C4-2B (cell line): ENCODE measurements at regions not wholly inside any gene's neighbourhood (a gene's known extent, or its start where the extent isn't known, plus 50 kb on each side); places are given as distances from the start of the nearest gene placed in this dataset.

Experiments used
- H3K27ac ChIP-seq: fragments of 450-650 bp; 2 replicates; pipeline ENCODE4 v1.5.1; 2017
- ZFX ChIP-seq: fragments of 450-650 bp; IDR thresholded peaks from 2 replicates; pipeline ENCODE4 v1.6.1; 2017
- TF ChIP-seq, protein P1 (sequence below): fragments of 450-650 bp; conservative IDR thresholded peaks from 2 replicates; pipeline ENCODE4 v1.5.1; 2017; ENCODE audit warnings: mild to moderate bottlenecking

GRCh38 chr13:106433066-106433465 lies 102.4 kb downstream of the EFNB2 start:
- H3K27ac ChIP-seq, result no peak overlapping the region
- TF ChIP-seq, protein P1, sequence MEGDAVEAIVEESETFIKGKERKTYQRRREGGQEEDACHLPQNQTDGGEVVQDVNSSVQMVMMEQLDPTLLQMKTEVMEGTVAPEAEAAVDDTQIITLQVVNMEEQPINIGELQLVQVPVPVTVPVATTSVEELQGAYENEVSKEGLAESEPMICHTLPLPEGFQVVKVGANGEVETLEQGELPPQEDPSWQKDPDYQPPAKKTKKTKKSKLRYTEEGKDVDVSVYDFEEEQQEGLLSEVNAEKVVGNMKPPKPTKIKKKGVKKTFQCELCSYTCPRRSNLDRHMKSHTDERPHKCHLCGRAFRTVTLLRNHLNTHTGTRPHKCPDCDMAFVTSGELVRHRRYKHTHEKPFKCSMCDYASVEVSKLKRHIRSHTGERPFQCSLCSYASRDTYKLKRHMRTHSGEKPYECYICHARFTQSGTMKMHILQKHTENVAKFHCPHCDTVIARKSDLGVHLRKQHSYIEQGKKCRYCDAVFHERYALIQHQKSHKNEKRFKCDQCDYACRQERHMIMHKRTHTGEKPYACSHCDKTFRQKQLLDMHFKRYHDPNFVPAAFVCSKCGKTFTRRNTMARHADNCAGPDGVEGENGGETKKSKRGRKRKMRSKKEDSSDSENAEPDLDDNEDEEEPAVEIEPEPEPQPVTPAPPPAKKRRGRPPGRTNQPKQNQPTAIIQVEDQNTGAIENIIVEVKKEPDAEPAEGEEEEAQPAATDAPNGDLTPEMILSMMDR, result no peak
- TF ChIP-seq ZFX, result no peak

- H3K27ac ChIP-seq, result no peak overlapping the region
- TF ChIP-seq ZFX, result no peak
- TF ChIP-seq, protein P1, result no peak
These were observed 102.8 kb downstream of the EFNB2 start for GRCh38 chr13:106432636-106433035.

DNA sequence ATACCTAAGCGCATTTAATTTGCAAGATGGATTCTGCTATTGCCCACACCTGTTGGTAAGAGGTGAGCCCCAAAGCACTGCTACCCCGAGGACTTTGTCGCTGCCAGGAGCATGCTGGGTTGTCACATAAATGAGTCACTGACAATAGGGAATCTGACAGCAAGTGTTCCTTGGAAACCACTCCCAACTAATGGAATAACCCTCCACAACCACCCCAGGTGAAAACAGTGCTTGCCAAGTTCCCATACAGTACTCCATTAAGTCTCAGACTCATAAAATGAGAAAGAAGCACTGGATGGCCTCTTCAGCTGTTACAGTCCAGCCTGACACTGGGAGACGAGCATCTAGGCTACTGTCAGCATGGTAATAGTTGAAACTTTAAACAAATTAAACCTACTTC lies 108.6 kb downstream of the EFNB2 start:
- H3K27ac ChIP-seq, result no peak overlapping the region
- TF ChIP-seq, protein P1, result no peak
- no peak for TF ChIP-seq ZFX

GRCh38 chr13:106425661-106426060 lies 109.8 kb downstream of the EFNB2 start:
- TF ChIP-seq, protein P1, result no peak
- no peak for TF ChIP-seq ZFX
- no peak overlapping the region for H3K27ac ChIP-seq

GRCh38 chr13:106424805-106425204 lies 110.7 kb downstream of the EFNB2 start:
- TF ChIP-seq, protein P1, result no peak
- TF ChIP-seq ZFX, result no peak
- no peak overlapping the region for H3K27ac ChIP-seq

- TF ChIP-seq, protein P1, result no peak
- TF ChIP-seq ZFX, result no peak
- H3K27ac ChIP-seq, result no peak overlapping the region
These were observed 111.9 kb downstream of the EFNB2 start for GRCh38 chr13:106423530-106423929.

DNA sequence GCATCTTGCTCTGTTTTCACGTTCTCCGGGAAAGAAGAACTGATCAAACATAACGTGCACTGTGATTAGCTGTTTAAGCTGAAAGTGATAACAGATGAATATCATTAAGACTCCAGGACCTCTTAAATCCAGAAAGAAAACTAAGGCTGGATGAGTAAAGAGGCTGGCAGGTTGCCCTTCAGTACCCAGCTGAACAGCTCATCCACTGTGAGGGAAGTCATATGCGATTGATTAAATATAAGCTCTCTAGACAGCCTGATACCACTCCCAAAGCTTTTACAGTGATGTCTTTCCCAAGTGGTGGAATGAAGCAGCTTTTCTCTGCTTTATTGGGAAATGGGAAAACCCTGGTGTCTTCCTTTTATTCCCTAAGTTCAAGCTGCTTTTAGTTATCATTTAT lies 116.9 kb downstream of the EFNB2 start:
- no peak overlapping the region for H3K27ac ChIP-seq
- no peak for TF ChIP-seq ZFX
- TF ChIP-seq, protein P1, result no peak
